Activated CD4-positive, alpha-beta T cell treated with anti-CD3 and anti-CD28 coated beads, Interleukin-10, Interleukin-2, amounts not matched to agents 100 ng/mL and 50 ng/mL, durations not matched to agents 16 hours and 8 hours (primary cell): ENCODE measurements at regions not wholly inside any gene's neighbourhood (a gene's known extent, or its start where the extent isn't known, plus 50 kb on each side); places are given as distances from the start of the nearest gene placed in this dataset.

Experiments used
- DNase-seq: peaks from one replicate; pipeline ENCODE4 v3.0.0-alpha.2; 2020

- no peak for DNase-seq
Observed at GRCh38 chr3:15952543-15953175, 154.9 kb upstream of the ANKRD28 start.

GRCh38 chr3:15953841-15954240 lies 156.1 kb upstream of the ANKRD28 start:
- peak; percentile 16 for DNase-seq

DNA sequence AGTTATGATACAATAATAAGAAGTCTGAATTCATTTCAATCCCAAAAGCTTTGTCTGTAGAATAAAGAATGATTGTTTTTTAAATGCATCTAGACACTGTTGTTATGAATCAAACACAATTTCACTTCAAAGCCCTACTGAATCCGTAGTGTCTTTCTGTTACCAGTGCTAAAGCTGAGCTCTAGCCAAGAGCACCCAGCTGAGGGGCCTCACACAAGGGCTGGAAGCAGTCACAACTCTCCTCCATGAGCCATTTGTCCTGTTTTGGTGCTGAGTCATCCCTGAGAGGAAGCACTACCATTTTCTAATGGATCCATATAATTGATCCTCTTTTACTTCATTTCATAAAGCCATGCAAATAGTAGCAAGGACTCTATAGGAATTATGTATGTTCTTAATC lies 158.2 kb upstream of the ANKRD28 start:
- no peak for DNase-seq

DNA sequence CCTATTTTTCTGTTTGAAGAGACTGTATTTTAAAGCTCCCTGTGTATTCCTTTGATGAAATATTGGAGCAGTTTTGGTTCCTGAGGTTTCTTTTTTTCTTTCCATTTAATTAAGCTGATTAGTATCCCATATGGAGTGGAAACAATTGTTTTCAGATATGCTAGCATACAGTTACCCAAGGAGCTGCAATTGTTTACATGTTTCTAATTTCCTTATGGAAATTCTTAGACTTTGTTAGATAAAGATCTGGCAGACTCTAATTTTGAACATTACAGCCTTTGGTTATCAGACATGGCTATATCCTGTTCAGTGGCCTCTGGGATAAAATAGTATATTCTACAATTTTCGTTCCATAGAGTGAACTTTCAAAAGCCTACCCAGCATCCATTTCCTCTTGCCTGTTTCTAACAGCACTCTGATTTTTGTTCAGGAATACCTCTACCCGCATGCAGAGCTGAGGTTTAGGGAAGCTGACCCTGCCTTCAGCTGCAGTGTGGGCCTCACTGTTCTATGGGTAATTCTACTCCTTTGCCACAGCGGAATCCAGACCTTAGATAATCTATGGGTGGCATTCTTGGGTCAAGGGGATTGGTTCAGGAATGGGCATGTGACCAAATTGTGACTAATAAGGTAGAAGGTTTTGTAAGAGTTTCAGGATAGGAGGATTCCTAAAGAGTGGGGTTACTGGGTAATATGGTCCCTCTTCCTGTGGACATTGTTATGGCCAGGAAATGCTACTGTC lies 161.1 kb upstream of the ANKRD28 start:
- no peak for DNase-seq

GRCh38 chr3:15959434-15959811 lies 161.6 kb upstream of the ANKRD28 start:
- DNase-seq, result no peak

DNA sequence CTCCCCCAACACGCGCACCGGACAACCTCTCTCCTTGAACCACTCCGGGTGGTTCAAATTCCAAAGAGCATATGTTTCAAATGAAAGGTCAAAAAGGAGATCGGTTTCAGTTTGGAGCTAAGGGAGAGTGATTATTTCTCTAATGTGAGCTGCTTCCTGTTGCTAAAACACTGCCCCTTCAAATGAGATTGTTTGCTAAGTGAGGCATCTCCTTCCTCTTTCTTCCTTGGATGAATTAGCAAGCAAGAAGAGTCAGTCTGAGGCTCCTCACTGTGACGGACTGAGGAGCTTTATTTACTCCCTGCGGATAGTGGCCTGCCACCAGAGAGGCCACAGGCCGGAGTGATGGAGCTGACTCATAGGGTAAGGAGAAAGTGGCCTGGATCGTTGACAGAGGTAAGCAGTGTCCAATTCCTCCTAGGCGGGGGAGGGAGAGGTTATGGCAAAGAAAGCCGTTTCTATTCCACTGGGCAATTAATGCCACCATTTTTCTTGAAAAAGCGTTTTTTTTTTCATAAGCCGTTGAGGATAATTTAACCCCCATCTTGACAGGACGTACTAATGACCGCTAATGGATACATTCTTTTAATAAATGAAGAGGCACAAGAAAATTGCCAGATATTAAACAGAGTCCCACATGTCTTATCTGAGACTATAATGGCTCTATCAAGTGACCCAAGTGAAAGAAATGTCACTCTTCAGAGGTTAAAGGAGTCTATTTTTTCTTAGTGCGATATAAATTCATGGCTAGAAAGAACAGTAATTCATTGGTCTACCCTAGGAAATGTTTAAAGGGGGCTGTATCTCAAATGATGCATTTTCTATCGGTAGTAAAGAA lies 167.0 kb upstream of the ANKRD28 start:
- DNase-seq, result no peak

- no peak for DNase-seq
Observed at GRCh38 chr3:15967577-15967976, 169.8 kb upstream of the ANKRD28 start.

DNA sequence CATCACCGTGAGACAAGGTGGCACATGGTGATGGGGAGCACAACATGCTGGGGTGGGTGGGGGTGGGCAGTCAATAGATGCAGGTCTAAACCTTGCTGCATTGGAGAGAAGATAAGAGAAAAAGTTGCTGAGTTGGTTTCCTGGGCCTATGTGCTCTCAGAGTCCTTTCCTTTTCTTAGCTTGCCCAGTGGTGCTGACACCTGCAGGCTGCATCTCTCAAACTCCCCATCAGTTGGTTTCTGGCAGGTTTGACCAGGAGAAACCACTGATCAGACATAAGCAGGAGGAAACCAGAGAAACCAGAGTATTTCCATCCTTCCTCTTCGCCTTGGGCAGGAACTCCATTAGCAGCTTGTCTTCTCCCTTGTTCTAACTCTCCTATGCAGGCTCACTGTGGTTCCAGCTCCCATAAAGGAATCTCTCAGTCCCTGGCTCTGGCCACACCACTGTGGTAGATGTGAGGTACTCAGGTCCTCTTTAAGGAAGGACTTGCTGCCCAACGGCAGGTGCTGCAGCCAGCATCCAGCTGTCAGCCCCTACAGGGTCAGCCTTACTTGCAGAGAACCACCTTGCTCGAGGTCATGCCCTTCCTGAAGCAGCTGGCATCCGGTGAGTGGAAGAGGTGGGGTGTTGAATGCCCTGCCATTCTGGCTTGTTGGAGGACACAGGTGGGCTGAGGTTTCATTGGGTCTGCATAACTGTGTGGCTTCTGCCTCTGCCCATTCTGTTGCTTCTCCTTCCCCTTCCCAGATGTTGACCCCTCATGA lies 172.3 kb upstream of the ANKRD28 start:
- no peak for DNase-seq

- no peak for DNase-seq
Observed at GRCh38 chr3:15973414-15973813, 175.6 kb upstream of the ANKRD28 start.

DNA sequence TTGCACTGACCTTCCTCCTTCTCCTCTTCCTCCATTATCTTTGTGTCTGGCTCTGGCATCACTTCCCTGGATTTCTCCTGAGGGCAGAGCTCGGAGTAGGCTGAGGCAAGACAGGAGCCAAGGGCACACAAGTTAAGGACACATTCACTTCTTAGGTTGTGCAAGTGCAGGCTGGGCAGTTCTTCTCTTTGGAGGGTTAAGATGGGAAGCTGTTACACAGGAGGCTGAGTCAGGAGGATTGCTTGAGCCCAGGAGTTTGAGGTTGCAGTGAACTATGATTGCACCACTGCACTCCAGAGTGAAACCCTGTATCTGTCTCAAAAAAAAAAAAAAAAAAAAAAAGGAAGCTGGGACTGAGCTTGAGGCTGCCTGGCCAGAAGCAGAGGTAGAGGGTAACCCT lies 176.2 kb upstream of the ANKRD28 start:
- DNase-seq, result no peak

DNA sequence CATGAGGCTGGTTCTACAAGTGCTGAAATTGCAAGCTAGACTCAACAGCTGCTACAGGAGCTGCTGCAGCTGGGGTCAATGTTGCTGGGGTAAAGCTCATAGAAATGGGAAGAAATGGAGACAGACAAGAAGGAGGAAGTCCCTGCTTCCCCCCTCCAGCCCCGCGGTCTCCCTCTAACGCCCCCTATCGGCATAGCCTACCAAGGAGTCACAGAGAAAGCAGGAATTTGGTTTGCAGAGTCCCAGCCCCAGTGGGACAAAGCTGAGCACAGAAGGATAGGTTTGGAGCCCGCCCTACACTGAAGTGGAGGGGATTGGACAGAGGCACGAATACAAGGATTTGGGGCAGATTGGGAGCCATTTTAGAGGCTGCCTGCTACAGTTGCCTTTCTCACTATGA lies 176.9 kb upstream of the ANKRD28 start:
- no peak for DNase-seq

DNA sequence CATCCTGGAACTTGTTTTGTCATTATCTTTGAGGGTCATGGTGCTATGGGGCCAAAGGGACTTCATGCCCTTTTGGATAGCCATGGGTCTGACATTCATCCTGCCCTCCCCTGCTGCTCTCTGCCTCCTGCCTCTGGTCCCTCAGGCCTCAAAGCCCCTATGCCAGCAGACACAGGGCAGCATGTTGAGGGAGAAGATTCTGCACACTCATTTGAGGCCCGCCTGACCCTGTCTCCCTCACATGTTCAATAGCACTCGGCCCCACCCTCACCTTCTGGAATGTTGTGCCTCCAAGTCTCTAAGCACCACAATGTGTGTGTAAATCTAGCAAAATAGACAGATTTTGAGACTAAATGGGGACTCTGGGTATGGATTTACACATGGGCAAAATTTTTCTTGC lies 178.7 kb upstream of the ANKRD28 start:
- no peak for DNase-seq

- no peak for DNase-seq
Observed at GRCh38 chr3:15977090-15977489, 179.3 kb upstream of the ANKRD28 start.

GRCh38 chr3:15977598-15978232 lies 179.9 kb upstream of the ANKRD28 start:
- DNase-seq, result no peak

- no peak for DNase-seq
Observed at GRCh38 chr3:15978801-15979200, 181.0 kb upstream of the ANKRD28 start.

DNA sequence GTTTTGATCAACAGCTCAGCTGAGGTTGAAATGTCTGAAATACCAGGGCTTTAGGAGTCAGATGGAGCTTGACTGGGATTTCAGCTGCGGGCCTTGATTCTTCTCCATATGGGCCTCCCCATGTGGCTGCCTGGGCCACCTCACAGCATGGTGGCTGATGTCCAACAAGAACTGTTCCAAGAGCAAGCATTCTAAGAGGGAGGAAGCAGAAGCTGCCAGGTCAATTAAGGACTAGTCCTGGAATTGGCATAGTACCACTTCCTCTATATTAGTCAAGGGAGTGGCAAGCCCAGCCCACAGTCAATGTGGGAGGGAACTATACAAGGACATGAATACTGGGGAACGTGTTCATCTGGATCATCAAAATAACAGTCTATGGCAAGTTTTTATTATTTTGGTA lies 181.7 kb upstream of the ANKRD28 start:
- DNase-seq, result no peak

GRCh38 chr3:15979900-15980299 lies 182.1 kb upstream of the ANKRD28 start:
- DNase-seq, result no peak

- no peak for DNase-seq
Observed at GRCh38 chr3:15982243-15982642, 184.5 kb upstream of the ANKRD28 start.

DNA sequence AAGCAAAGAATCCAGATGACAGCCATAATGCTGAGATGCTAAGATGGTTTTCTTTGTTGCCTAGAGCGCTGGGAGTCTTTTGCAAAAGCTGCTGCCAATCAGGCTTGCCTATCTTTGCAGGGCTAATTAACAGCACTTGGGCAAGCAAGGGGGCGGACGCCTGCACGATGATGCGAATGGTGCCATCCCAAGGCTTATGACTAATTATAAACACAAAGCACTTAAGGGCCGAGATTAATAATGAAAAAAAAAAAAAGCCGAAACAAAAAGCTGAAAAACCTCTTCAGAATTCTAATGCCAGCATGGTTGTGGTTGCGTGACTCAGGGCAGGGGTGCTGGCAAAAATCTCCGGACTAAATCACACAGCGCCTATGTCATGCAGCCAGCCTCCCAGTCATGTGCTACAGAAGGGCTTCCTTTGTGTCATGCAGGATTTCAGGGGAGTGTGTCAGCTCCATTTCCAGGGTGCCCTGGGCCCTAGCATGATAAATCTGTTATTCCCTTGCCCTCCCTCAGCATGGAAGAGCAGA lies 185.0 kb upstream of the ANKRD28 start:
- DNase-seq, result no peak

- DNase-seq, result no peak
Observed at GRCh38 chr3:15983232-15983631, 185.5 kb upstream of the ANKRD28 start.

DNA sequence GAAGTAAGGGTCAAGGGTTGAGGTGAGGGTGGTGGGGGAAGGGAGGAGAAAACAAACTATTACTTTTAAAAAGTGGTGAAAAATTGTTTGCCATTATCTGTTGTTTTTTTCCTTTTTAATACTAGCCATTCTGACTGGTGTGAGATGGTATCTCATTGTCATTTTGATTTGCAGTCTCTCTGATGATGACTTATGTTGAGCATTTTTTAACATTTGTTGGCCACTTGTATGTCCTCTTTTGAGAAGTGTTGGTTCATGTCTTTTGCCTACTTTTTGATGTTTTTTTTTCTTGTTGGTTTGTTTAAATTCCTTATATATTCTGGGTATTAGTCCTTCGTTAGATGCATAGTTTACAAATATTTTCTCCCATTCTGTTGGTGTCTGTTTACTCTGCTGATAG lies 185.9 kb upstream of the ANKRD28 start:
- DNase-seq, result no peak

DNA sequence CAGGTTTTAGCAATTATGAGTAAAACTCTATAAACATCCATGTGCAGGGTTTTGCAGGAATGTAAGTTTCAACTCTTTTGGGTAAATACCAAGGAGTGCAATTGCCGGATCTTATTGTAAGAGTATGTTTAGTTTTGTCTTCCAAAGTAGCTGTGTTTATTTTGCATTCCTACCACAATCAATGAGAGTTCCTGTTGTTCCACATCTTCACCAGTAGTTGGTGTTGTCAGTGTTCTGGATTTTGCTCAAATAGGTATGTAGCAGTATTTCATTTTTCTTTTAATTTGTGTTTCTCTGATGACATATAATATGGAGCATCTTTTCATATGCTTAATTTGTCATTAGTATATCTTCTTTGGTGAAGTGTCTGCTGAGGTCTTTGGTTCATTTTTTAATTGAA lies 185.1 kb upstream of the GALNT15 start:
- DNase-seq, result no peak
